ENCODE measurements at regions not wholly inside any gene's neighbourhood (a gene's known extent, or its start where the extent isn't known, plus 50 kb on each side); places are given as distances from the start of the nearest gene placed in this dataset.

- DNase-seq = no peak
Observed at GRCh38 chr15:25501828-25502446, 63.1 kb upstream of the UBE3A start.

GRCh38 chr15:25498835-25499234 lies 60.0 kb upstream of the UBE3A start:
- no peak for DNase-seq

- DNase-seq = no peak
Observed at GRCh38 chr15:25497934-25498333, 59.1 kb upstream of the UBE3A start.

- no peak for DNase-seq
Observed at GRCh38 chr15:25493823-25494526, 55.2 kb upstream of the UBE3A start.

GRCh38 chr15:25492315-25492714 lies 53.5 kb upstream of the UBE3A start:
- no peak for DNase-seq
